AG10803 (cell line): ENCODE measurements at regions not wholly inside any gene's neighbourhood (a gene's known extent, or its start where the extent isn't known, plus 50 kb on each side); places are given as distances from the start of the nearest gene placed in this dataset.

ENCODE experiments used
- DNase-seq: peaks from one replicate; pipeline ENCODE4 v3.0.0; 2010; ENCODE audit warnings: low read depth
- H3K4me3 ChIP-seq: 2 replicates; pipeline ENCODE4 v1.5.1; 2011; ENCODE audit warnings: mild to moderate bottlenecking, low read length, control low read depth
- TF ChIP-seq, protein P1 (sequence below): conservative IDR thresholded peaks from 2 replicates; pipeline ENCODE4 v1.5.1; 2011; ENCODE audit warnings: mild to moderate bottlenecking, low read length, control low read depth, inconsistent platforms

GRCh38 chr14:101101456-101102056, 198.0 kb upstream of the RTL1 start:
- TF ChIP-seq, protein P1, sequence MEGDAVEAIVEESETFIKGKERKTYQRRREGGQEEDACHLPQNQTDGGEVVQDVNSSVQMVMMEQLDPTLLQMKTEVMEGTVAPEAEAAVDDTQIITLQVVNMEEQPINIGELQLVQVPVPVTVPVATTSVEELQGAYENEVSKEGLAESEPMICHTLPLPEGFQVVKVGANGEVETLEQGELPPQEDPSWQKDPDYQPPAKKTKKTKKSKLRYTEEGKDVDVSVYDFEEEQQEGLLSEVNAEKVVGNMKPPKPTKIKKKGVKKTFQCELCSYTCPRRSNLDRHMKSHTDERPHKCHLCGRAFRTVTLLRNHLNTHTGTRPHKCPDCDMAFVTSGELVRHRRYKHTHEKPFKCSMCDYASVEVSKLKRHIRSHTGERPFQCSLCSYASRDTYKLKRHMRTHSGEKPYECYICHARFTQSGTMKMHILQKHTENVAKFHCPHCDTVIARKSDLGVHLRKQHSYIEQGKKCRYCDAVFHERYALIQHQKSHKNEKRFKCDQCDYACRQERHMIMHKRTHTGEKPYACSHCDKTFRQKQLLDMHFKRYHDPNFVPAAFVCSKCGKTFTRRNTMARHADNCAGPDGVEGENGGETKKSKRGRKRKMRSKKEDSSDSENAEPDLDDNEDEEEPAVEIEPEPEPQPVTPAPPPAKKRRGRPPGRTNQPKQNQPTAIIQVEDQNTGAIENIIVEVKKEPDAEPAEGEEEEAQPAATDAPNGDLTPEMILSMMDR: no peak
- DNase-seq: no peak
- H3K4me3 ChIP-seq: no peak overlapping the region

DNA sequence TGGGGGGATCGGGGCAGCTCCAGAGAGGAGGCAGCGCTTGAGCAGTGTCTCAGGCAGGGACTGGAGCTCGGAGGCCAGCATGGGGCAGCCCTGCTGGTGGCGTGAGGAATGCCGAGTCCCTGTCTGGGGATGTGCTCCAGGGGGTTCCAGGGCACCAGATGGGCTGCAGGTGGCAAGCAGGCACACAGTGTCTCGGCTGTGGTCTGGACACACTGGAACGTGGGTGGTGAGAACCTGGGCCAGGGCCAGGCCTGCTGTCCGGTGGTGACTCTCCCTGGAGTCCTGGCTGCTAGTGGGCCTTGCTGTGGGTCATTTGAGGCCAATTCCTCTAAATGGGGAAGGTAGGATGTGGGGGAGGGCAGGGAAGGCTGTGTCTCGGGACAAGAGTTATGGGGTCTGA, 199.4 kb upstream of the RTL1 start:
- TF ChIP-seq, protein P1: no peak
- no peak overlapping the region for H3K4me3 ChIP-seq
- DNase-seq: no peak

GRCh38 chr14:101103321-101103901, 199.9 kb upstream of the RTL1 start:
- TF ChIP-seq, protein P1: no peak
- DNase-seq: no peak
- no peak overlapping the region for H3K4me3 ChIP-seq

- DNase-seq: no peak
- TF ChIP-seq, protein P1: no peak
- H3K4me3 ChIP-seq: no peak overlapping the region
Observed at GRCh38 chr14:101104485-101104884, 201.0 kb upstream of the RTL1 start.

- TF ChIP-seq, protein P1: no peak
- no peak for DNase-seq
Observed at GRCh38 chr14:101105045-101105444, 201.5 kb upstream of the RTL1 start.

DNA sequence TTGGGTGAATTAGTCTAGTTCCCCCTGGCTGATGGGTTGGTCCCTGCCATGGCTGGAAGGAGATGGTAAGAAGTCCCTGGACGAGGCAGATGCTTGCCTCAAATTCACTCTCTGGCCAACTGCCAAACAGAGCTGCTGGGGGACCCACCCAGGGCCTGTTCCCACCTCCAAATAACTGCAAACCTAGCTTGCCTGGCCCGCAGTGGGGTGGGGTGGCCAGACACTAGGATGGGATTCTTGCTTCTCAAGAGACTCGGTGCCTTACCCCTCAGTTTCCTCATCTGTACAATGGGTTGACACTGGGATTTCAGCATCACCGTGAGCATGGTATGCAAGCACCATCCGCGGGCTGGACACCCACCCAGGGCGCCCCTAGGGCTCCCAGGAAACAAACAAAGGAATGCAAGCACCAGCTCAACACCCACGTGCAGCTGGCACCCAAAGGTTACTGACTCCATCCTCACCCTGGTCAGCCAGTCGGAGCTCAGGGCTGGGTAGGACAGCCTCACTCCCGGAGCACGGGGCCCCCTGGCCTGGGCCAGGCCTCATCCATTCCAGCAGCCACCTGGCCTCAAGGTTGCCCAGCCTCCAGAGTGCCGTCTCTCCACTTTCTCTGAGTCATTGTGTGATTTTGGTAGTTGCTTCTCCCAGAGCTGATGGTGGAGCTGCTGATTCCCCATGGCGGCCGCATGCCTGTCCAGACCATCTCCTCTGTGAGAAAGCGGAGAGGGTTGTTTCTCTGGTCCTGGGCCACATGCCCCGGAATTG, 205.2 kb upstream of the RTL1 start:
- H3K4me3 ChIP-seq: no peak overlapping the region
- DNase-seq: no peak
- TF ChIP-seq, protein P1: no peak

More at GRCh38 chr14:101105045-101105444, 201.5 kb upstream of the RTL1 start:
- H3K4me3 ChIP-seq: no peak overlapping the region

- no peak overlapping the region for H3K4me3 ChIP-seq
- no peak for DNase-seq
- TF ChIP-seq, protein P1: no peak
Observed at GRCh38 chr14:101109347-101109638, 205.8 kb upstream of the RTL1 start.
